SK-N-DZ (cell line): ENCODE measurements at regions not wholly inside any gene's neighbourhood (a gene's known extent, or its start where the extent isn't known, plus 50 kb on each side); places are given as distances from the start of the nearest gene placed in this dataset.

ENCODE experiments used
- DNase-seq: peaks from one replicate; pipeline ENCODE4 v3.0.0-alpha.2; 2015; ENCODE audit warnings: low spot score

GRCh38 chr14:65872536-65872935 is 460.0 kb downstream of the FUT8 start:
- DNase-seq, result no peak

- DNase-seq, result no peak
Measured at GRCh38 chr14:65877166-65877565, 464.6 kb downstream of the FUT8 start.

- DNase-seq, result no peak
Measured at GRCh38 chr14:65877624-65878023, 465.1 kb downstream of the FUT8 start.

- no peak for DNase-seq
Measured at GRCh38 chr14:65878586-65878985, 466.1 kb downstream of the FUT8 start.

GRCh38 chr14:65879248-65880009 is 466.9 kb downstream of the FUT8 start:
- DNase-seq, result no peak

GRCh38 chr14:65880507-65880906 is 468.0 kb downstream of the FUT8 start:
- DNase-seq, result no peak

- DNase-seq, result no peak
Measured at GRCh38 chr14:65881642-65882041, 469.1 kb downstream of the FUT8 start.

DNA sequence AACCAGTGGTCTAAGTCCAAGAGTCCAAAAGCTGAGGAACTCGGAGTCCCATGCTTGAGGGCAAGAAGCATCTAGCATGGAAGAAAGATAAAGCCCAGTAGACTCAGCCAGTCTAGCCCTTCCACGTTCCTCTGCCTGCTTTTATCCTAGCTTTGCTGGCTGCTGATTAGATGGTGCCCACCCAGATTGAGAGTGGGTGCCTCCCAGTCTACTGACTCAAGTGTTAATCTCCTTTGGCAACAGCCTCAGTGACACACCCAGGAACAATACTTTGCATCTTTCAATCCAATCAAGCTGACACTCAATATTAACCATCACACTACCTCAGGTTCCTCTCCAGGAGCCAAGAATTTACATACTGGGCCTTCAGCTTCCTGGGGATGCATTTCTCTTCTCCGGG is 476.1 kb downstream of the FUT8 start:
- no peak for DNase-seq

DNA sequence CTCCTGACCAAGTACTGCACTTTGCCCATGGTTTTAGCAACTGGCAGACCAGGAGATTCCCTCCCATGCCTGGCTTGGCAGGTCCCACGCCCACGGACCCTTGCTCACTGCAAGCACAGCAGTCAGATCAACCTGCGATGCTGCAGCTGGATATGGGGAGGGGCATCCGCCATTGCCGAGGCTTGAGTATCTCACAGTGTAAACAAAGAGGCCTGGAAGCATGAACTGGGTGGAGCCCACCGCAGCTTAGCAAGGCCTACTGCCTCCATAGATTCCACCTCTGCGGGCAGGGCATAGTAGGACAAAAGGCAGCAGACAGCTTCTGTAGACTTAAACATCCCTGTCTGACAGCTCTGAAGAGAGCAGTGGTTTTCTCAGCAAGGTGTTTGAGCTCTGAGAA is 479.8 kb downstream of the FUT8 start:
- no peak for DNase-seq

DNA sequence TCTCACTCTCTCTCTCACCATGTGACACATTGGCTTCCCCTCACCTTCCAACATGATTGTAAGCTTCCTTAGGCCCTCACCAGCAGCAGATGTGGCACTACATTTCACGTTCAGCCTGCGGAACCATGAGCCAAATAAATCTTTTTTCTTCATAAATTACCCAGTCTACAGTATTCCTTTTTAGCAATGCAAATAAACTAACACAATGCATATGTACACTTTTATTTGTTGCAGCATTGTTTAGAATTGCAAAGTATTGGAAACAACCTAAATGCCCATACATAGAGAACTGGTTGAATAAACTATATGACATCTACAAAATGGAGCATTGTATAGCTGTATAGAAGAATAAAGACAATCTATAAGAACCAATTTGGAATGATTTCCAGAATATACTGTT is 487.6 kb downstream of the FUT8 start:
- DNase-seq, result no peak

GRCh38 chr14:65901595-65901994 is 489.1 kb downstream of the FUT8 start:
- DNase-seq, result no peak

DNA sequence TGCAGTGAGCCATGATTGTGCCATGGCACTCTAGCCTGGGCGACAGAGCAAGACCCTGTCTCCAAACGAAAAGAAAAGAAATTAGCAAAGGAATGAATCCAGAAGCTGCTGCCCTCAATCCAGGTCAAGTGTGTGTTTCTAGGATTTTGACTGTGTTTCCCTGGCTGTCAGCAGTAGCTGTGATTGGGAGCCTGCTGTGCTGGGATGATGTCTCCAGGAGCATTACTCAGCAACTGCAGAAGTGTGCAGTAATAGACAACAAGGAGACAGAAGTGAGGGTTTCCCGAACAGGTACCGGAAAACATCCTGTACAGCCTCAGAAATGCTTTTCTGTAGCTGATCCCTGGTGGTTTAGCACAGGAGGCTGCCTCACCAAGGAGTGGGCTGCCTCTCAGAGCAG is 492.5 kb downstream of the FUT8 start:
- DNase-seq, result no peak

DNA sequence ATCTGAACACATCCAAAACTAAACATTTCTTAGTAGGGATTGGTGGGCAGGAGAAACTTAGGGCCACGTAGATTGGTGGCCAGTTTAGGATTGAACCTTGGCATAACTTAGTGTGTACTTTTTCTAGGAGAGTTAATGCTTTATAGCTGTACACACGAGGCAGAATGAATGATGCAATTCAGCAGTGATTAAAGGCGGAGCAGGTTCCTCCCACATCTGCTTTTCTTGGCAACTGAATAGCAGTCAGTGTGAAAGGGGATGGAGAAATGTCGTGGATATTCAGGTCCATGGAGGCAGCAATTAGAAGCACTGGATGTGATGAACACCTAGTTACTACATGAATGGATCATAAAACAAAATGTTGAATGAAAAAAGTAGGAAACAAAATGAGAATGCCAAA is 493.8 kb downstream of the FUT8 start:
- no peak for DNase-seq

GRCh38 chr14:65906948-65907347 is 494.4 kb downstream of the FUT8 start:
- no peak for DNase-seq

DNA sequence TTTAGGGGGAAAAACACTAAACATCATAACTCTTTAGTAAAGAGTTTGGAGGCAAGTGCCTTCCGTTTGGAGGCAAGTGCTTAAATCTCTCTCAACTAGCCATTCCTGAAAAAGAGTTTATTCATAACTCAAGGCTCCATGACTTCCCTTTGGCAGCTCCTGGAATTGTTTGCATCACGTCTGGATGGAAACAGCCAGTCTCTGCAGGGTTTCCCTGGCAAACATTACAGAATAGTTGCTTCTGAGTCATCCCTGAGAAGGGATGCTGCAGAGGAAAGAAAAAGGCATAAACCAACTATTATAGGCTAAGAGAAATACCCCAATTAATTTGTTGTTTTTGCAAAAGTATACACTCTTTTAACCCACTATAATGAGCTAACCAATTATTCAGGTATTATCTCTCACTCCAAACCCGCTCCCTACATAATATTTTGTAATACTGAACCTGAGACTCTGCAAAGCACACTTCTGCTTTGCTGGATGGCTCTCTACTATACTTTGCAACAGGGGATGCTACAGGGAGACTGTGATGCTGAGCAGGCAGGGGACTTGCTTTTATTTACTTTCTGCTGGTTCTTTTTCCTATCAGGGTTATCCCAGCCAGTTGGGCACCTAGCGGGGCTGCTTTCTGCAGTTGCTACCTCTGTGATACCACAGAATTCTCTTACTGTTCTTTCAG is 497.7 kb downstream of the FUT8 start:
- no peak for DNase-seq

DNA sequence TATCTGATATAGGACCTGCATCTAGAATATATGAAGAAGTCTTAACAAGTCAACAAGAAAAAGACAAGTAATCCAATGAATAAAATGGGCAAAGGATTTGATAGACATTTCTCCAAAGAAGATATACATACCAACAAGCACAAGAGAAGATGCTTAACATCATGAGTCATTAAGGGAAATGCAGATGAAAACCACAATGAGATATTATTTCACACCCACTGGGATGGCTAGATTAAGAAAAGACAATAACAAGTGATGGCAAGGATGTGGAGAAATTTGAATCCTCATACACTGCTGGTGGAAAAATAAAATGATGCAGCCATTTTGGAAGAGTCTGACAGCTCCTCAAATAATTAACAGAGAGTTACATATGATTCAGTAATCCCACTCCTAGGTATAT is 502.6 kb downstream of the FUT8 start:
- DNase-seq, result no peak

- DNase-seq, result no peak
Measured at GRCh38 chr14:65916055-65916454, 503.5 kb downstream of the FUT8 start.

DNA sequence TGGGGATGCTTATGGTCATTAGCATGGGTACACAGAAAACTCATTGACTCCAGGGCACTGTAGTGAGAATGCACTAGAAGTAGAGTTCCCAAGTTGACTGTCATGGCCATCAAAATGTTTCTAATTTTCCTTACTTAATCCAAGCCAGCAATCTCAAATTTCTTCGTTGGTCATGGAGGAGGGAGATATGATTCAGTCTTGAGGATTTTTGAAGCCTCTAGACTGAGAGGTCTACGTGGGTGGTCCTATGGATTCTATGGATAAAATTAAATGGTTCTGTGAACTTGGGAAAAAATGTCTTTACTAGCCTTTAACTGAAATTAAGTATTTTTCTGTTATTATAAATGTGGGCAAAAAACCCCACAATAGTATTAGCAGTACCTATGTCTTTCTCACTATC is 508.5 kb downstream of the FUT8 start:
- DNase-seq, result no peak

- DNase-seq, result no peak
Measured at GRCh38 chr14:65922142-65922541, 509.6 kb downstream of the FUT8 start.

- DNase-seq, result no peak
Measured at GRCh38 chr14:65926504-65926903, 514.0 kb downstream of the FUT8 start.

GRCh38 chr14:65926935-65927700 is 514.6 kb downstream of the FUT8 start:
- no peak for DNase-seq

GRCh38 chr14:65927931-65928356 is 515.4 kb downstream of the FUT8 start:
- DNase-seq, result no peak

DNA sequence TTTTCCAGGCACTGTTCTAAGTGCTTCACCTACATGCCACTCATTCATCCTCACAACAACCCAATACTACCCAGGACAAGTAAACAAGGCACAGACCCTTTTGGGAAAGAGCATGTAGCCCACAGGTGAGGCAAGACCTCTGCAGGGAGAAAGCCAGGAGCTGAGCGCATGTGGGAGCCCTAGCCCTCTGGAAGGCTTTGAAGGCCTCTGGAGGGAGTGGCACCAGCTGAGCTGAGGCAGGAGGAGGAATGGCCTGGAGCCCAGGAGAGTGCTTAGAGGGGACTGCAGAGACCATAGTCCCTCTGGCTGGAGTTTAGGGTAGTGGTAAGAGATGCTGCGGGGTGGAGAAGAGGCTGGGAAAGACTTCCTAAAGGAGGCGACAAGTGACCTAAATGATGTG is 516.5 kb downstream of the FUT8 start:
- DNase-seq, result no peak
